K562 (cell line): ENCODE measurements at regions not wholly inside any gene's neighbourhood (a gene's known extent, or its start where the extent isn't known, plus 50 kb on each side); places are given as distances from the start of the nearest gene placed in this dataset.

Source experiments
- ATAC-seq: fragments of 200-7000 bp; cut with Tn5 transposase; 3 replicates; pipeline ENCODE4 v1.9.1; 2020; ENCODE audit warnings: moderate library complexity
- BruUV-seq: library from RNA; stranded (reverse); fragments of 400-500 nt; replicated peaks from 2 replicates; lab custom pipeline; 2021; lab: Mats Ljungman, UMichigan
- CTCF ChIA-PET: fragments of 300-600 bp; formaldehyde crosslinking; extraction: SDS; loops from one replicate; lab custom pipeline; 2021; ENCODE audit warnings: low intra/inter-chr PET ratio; lab: Yijun Ruan, JAX
- POLR2A ChIA-PET: fragments of 300-600, 350-650 bp; sonication (Branson Sonifier 250); formaldehyde crosslinking; extraction: SDS; loops from one replicate; lab custom pipeline; 2021; ENCODE audit warnings: antibody characterized with exemption, inconsistent platforms; lab: Yijun Ruan, JAX
- DNase-seq, 4 experiments: peaks; one replicate each; pipeline versions ENCODE4 v3.0.0 to v3.0.0-alpha.2; 2011 to 2018; ENCODE audit warnings: low spot score in 3 of 4, mixed read lengths in 3 of 4; ENCODE audit errors: extremely low read depth in 1 of 4
- FAIRE-seq: peaks from 2 replicates; lab custom pipeline; 2011; peaks lifted over from hg19 to GRCh38; lab: Jason Lieb, UNC
- H2AFZ ChIP-seq: 2 replicates; pipeline ENCODE4 v1.6.0; 2011; ENCODE audit warnings: low read depth, low read length, control low read depth, inconsistent platforms
- H3K27ac ChIP-seq: fragments of 200-600 bp; 3 replicates; pipeline ENCODE4 v1.8.0; 2011; ENCODE audit warnings: low read depth, mild to moderate bottlenecking, control low read depth, inconsistent platforms, low read length, moderate library complexity, mixed read lengths; ENCODE audit errors: extremely low read depth
- H3K27me3 ChIP-seq, 2 experiments: fragments of 300-600 bp in 1 of 2; 2 replicates in 1 of 2; 3 replicates in 1 of 2; pipeline versions ENCODE4 v1.6.0 to v1.8.0; 2011; ENCODE audit warnings: inconsistent platforms in 2 of 2, low read length in 2 of 2, mild to moderate bottlenecking in 1 of 2, mixed read lengths in 1 of 2, moderate library complexity in 1 of 2; ENCODE audit not compliant: control insufficient read depth in 2 of 2, insufficient read depth in 2 of 2
- H3K36me3 ChIP-seq: fragments of 300-600 bp; 3 replicates; pipeline ENCODE4 v1.8.0; 2011; ENCODE audit warnings: mild to moderate bottlenecking, low read length, inconsistent platforms; ENCODE audit not compliant: control insufficient read depth, insufficient read depth
- H3K4me1 ChIP-seq, 2 experiments: fragments of 200-600 bp in 1 of 2; replicated peaks in 1 of 2; 2 replicates in 1 of 2; 3 replicates in 1 of 2; pipeline versions ENCODE4 v1.5.1 to v1.8.0; 2011; ENCODE audit warnings: inconsistent platforms in 2 of 2, low read length in 2 of 2, mild to moderate bottlenecking in 1 of 2, mixed read lengths in 1 of 2, moderate library complexity in 1 of 2; ENCODE audit not compliant: control insufficient read depth in 2 of 2, insufficient read depth in 2 of 2
- H3K4me2 ChIP-seq: 2 replicates; pipeline ENCODE4 v1.6.1; 2011; ENCODE audit warnings: low read length, control low read depth, inconsistent platforms, mixed read lengths; ENCODE audit not compliant: insufficient read depth
- H3K4me3 ChIP-seq: fragments of 200-600 bp; sonication (generic), shearing (Covaris generic); 2 replicates; pipeline ENCODE4 v1.5.1; 2016; ENCODE audit warnings: control low read depth, inconsistent platforms
- H3K79me2 ChIP-seq: fragments of 200-600 bp; 3 replicates; pipeline ENCODE4 v1.8.0; 2011; ENCODE audit warnings: low read length, inconsistent platforms; ENCODE audit not compliant: control insufficient read depth, insufficient read depth
- H3K9ac ChIP-seq, 2 experiments: 2 replicates each; pipeline versions ENCODE4 v1.6.0 to v1.6.1; 2011; ENCODE audit warnings: low read depth in 2 of 2, low read length in 2 of 2, control low read depth in 1 of 2, inconsistent platforms in 1 of 2, mild to moderate bottlenecking in 1 of 2, mixed read lengths in 1 of 2; ENCODE audit not compliant: insufficient read depth in 1 of 2
- H3K9me1 ChIP-seq: one replicate; pipeline ENCODE4 v1.6.0; 2011; ENCODE audit warnings: inconsistent platforms, mild to moderate bottlenecking, low read length, moderate library complexity; ENCODE audit not compliant: control insufficient read depth, insufficient read depth
- H3K9me3 ChIP-seq: replicated peaks from 2 replicates; pipeline ENCODE4 v1.5.1; 2011; ENCODE audit warnings: low read depth, low read length, inconsistent platforms; ENCODE audit not compliant: control insufficient read depth, insufficient read depth
- H4K20me1 ChIP-seq: replicated peaks from 2 replicates; pipeline ENCODE4 v1.6.1; 2011; ENCODE audit warnings: low read length, inconsistent platforms, mixed read lengths; ENCODE audit not compliant: control insufficient read depth, insufficient read depth
- C11orf30 ChIP-seq: fragments of 450-650 bp; IDR thresholded peaks from 2 replicates; pipeline ENCODE4 v1.6.1; 2016; ENCODE audit warnings: low read depth, mild to moderate bottlenecking
- EZH2 ChIP-seq: IDR thresholded peaks from 2 replicates; pipeline ENCODE4 v1.6.1; 2012; ENCODE audit warnings: low read depth, mild to moderate bottlenecking, inconsistent platforms, low read length, borderline replicate concordance
- FOXJ2 ChIP-seq: fragments of 200-800 bp; sonication (Bioruptor generic); IDR thresholded peaks from 2 replicates; pipeline ENCODE4 v1.6.1; 2016; ENCODE audit warnings: missing genetic modification characterization, missing compliant biosample characterization
- IRF2 ChIP-seq: sonication (generic); formaldehyde crosslinking; IDR thresholded peaks from 2 replicates; pipeline ENCODE4 v1.8.1; 2022; ENCODE audit warnings: mild to moderate bottlenecking, missing genetic modification reagents
- L3MBTL2 ChIP-seq: fragments of 450-650 bp; IDR thresholded peaks from 2 replicates; pipeline ENCODE4 v1.6.1; 2016; ENCODE audit warnings: mild to moderate bottlenecking, moderate library complexity
- NCOA1 ChIP-seq: fragments of 450-650 bp; IDR thresholded peaks from 2 replicates; pipeline ENCODE4 v1.6.1; 2016; ENCODE audit warnings: low read depth
- PCBP1 ChIP-seq: fragments of 200-400 bp; formaldehyde crosslinking; IDR thresholded peaks from 2 replicates; pipeline ENCODE4 v1.6.1; 2018; ENCODE audit warnings: mild to moderate bottlenecking, low read depth, low read length; ENCODE audit not compliant: poor library complexity, severe bottlenecking
- RB1 ChIP-seq: fragments of 450-650 bp; IDR thresholded peaks from 2 replicates; pipeline ENCODE4 v1.6.1; 2017; ENCODE audit warnings: low read depth, mild to moderate bottlenecking
- SFPQ ChIP-seq: fragments of 200-400 bp; formaldehyde crosslinking; IDR thresholded peaks from 2 replicates; pipeline ENCODE4 v1.6.1; 2017; ENCODE audit warnings: mild to moderate bottlenecking, low read depth, low read length, moderate library complexity
- SNRNP70 ChIP-seq: fragments of 200-400 bp; formaldehyde crosslinking; optimal IDR thresholded peaks from 2 replicates; pipeline ENCODE3; 2017; ENCODE audit warnings: low read depth, low read length
- STAG1 ChIP-seq: sonication (generic); formaldehyde crosslinking; IDR thresholded peaks from 2 replicates; pipeline ENCODE4 v1.5.0; 2020; ENCODE audit warnings: missing genetic modification reagents, borderline replicate concordance
- ZNF699 ChIP-seq: fragments of 250-450 bp; sonication (Bioruptor Pico); IDR thresholded peaks from 2 replicates; pipeline ENCODE4 v1.8.0; 2021; ENCODE audit warnings: mild to moderate bottlenecking, moderate library complexity; ENCODE audit not compliant: insufficient replicate concordance
- ZNF785 ChIP-seq: fragments of 250-450 bp; sonication (Bioruptor Pico); IDR thresholded peaks from 2 replicates; pipeline ENCODE4 v1.4.0; 2020; ENCODE audit warnings: mild to moderate bottlenecking
- WGBS: fragments of 100-300 bp; shearing (Covaris generic); methylation state at CpG from one replicate; pipeline ENCODE4 v1.1.6; 2016; ENCODE audit warnings: low coverage, mixed read lengths; ENCODE audit not compliant: insufficient coverage; ENCODE audit errors: missing lambda C conversion rate; 5-methylcytosine and 5-hydroxymethylcytosine counted together
- in situ Hi-C: fragments of 300-500 bp; cut with MboI; formaldehyde crosslinking; loops from 4 replicates; pipeline ENCODE4 v1.15.0; 2018; ENCODE audit warnings: inconsistent platforms, mixed read lengths
- intact Hi-C: fragments of 100-400 bp; cut with micrococcal nuclease; formaldehyde crosslinking; loops from 2 replicates; pipeline ENCODE4 v1.14.2; 2022
- TF ChIP-seq, protein P1 (sequence below): sonication (generic); formaldehyde crosslinking; IDR thresholded peaks from 2 replicates; pipeline ENCODE4 v1.8.1; 2023; ENCODE audit warnings: mild to moderate bottlenecking, missing genetic modification reagents
- TF ChIP-seq, protein P2 (sequence below): fragments of 450-650 bp; IDR thresholded peaks from 2 replicates; pipeline ENCODE4 v1.6.1; 2016; ENCODE audit warnings: antibody characterized with exemption

GRCh38 chrX:43224496-43224895 lies 431.6 kb upstream of the MAOA start (continued):
- TF ChIP-seq L3MBTL2, result no peak
- TF ChIP-seq, protein P1, sequence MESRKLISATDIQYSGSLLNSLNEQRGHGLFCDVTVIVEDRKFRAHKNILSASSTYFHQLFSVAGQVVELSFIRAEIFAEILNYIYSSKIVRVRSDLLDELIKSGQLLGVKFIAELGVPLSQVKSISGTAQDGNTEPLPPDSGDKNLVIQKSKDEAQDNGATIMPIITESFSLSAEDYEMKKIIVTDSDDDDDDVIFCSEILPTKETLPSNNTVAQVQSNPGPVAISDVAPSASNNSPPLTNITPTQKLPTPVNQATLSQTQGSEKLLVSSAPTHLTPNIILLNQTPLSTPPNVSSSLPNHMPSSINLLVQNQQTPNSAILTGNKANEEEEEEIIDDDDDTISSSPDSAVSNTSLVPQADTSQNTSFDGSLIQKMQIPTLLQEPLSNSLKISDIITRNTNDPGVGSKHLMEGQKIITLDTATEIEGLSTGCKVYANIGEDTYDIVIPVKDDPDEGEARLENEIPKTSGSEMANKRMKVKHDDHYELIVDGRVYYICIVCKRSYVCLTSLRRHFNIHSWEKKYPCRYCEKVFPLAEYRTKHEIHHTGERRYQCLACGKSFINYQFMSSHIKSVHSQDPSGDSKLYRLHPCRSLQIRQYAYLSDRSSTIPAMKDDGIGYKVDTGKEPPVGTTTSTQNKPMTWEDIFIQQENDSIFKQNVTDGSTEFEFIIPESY (CRISPR knock-in tag), result no peak
- TF ChIP-seq C11orf30, result no peak
- no peak for TF ChIP-seq FOXJ2 (tag)

DNA sequence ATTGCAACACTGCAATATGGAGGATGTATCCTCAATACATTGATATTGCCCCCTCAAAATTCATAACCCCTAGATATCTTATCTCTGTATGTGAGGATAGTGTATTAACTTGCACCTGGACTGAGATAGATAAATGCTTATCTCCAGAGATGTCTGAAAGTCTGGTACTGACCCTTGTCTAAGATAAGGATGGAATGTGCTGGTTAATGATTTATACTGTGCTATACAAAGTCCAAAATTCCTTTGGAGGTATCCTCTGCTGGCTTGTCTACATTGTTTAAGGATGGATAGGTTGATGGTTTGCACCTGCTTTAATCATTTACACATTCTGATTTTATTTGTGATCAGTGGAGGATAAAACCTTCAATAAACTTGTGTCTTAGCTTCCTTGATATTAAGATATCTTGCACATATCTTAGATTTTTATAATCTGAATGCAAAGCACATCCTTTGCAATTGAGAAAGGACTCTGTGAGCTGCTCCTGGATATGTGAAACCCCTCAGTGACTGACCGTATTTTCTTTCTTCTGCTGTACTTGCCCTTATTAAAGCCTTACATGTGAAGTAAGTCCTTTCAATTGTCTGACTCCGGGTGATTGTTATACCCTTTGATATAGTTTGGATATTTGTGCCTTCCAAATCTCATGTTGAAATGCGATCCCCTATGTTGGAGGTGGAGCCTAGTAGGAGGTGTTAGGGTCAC lies 430.3 kb upstream of the MAOA start:
- Histone ChIP-seq H4K20me1 (no peaks in the 10 kb centered on the region), H3K4me3 (no peak overlapping the region), H3K4me1 (no peaks in the 10 kb centered on the region), H2AFZ (no peak overlapping the region), H3K79me2 (no peaks in the 10 kb centered on the region), H3K27ac (no peak overlapping the region), H3K9me3 (no peaks in the 10 kb centered on the region), H3K36me3 (no peaks in the 10 kb centered on the region), H3K4me2 (no peak overlapping the region)
- FAIRE-seq, result no peak
- WGBS, result 0% methylated on average over 2 of the region's 3 CpGs
- POLR2A ChIA-PET, result no interaction called here
- intact Hi-C loops, result no loop called here
- no TSS peak for BruUV-seq
- in situ Hi-C loops, result no loop called here
- TF ChIP-seq RB1, result no peak
- no peak for TF ChIP-seq IRF2 (CRISPR knock-in tag)
- no peak for TF ChIP-seq PCBP1
- no peak for TF ChIP-seq ZNF785 (CRISPR knock-in tag)
- no peak for TF ChIP-seq ZNF699 (CRISPR knock-in tag)
- TF ChIP-seq SNRNP70, result no peak
- no peak for TF ChIP-seq STAG1
- no peak for TF ChIP-seq NCOA1
- TF ChIP-seq EZH2, result no peak
- no peak for TF ChIP-seq SFPQ
- TF ChIP-seq, protein P2, sequence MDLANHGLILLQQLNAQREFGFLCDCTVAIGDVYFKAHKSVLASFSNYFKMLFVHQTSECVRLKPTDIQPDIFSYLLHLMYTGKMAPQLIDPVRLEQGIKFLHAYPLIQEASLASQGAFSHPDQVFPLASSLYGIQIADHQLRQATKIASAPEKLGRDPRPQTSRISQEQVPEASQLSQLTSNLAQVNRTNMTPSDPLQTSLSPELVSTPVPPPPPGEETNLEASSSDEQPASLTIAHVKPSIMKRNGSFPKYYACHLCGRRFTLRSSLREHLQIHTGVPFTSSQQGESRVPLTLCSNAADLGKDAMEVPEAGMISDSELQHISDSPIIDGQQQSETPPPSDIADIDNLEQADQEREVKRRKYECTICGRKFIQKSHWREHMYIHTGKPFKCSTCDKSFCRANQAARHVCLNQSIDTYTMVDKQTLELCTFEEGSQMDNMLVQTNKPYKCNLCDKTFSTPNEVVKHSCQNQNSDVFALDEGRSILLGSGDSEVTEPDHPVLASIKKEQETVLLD, result no peak
- TF ChIP-seq, all 486 proteins: peak for 0
- CTCF ChIA-PET, result no interaction called here
- no peak for DNase-seq
- no peak for ATAC-seq
- Histone ChIP-seq H3K9me1 (no peaks in the 10 kb centered on the region), H3K9ac (no peak overlapping the region), H3K27me3 (no peaks in the 10 kb centered on the region)
